ENCODE measurements at regions not wholly inside any gene's neighbourhood (a gene's known extent, or its start where the extent isn't known, plus 50 kb on each side); places are given as distances from the start of the nearest gene placed in this dataset.
"Not testable (repeated sequence)": the region's sequence is repeated elsewhere in the genome, so short reads cannot be mapped to it uniquely, and the experiment has no call there.

- DNase-seq, result no peak
These were observed 414.7 kb upstream of the CCNG1 start for GRCh38 chr5:163022582-163023128.

DNA sequence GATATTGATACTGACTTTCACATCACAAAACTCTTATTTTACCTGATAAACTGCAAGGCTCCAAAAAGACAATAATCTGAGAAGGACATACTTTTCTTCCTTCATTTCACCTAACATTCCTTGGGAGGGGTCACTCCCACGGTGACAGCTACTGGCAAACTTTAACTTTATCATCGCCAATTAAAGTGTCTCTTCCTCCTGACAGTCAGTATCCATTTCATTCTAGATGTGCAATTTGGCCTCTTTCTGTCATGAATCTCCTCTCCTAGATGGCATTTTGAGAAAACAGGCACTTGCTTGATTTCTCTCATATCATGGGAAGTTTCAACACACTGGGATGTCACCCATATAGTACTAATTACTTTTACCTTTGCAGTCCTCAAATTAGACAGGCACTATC lies 413.5 kb upstream of the CCNG1 start:
- no peak for DNase-seq

- no peak for DNase-seq
These were observed 412.5 kb upstream of the CCNG1 start for GRCh38 chr5:163024936-163025335.

DNA sequence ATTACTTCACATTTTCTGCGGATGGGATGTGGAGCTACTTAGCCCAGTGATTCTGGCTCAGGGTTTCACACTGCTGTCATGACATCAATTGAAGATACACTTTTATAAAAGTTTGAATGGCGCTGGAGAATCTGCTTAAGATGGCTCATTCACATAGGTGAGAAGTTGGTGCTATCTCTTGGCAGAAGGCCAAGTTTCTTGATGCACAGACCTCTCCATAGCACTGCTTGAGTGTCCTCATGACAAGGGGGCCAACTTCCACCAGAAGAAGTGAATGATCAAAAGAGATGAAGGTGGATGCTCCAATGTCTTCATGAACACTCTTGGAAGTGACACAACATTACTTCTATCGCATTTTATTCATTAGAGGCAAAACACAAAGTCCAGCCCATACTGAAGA lies 403.7 kb upstream of the CCNG1 start:
- DNase-seq, result no peak

GRCh38 chr5:163041254-163041653 lies 396.1 kb upstream of the CCNG1 start:
- no peak for DNase-seq

DNA sequence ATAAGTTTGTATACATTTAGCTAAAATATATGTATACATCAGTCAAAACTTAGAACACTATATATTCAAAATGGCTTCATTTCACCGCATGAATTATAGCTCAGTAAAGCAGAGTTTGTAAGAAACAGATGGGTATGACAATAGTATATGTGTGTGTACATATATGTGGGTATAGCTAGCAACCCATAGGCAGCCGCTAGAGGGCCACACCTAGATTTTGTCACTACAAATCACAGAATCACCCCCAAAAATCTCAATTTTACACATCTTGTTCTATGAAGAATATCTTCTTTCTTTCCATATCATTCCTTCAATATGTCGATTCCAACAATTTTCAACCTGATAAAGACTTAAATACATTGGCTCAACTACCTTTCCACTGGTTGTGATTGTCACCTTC lies 357.8 kb upstream of the CCNG1 start:
- DNase-seq, result no peak

DNA sequence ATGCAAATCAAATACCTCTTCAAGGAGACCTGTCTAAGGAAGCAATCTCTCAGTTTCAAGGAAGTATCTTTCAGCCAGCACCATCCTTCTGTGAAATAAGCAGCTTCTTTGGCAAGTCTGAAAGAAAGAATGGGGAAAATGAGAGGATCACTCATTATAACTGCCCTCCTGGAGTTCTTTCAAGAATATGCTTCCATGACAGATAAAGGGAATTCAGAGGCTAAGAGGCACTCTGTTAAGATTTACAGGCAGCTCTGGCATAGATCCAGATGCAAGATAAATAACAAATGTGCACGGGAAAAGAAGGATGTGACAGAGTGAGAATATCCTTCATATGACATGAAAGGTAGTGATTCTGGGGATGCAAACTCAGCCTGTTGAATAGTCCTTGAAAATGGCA lies 348.2 kb upstream of the CCNG1 start:
- peak; percentile 77 to 91 for DNase-seq

- DNase-seq, result peak; percentile 64 to 81
These were observed 347.5 kb upstream of the CCNG1 start for GRCh38 chr5:163089926-163090325.

- DNase-seq, result no peak
These were observed 342.8 kb upstream of the CCNG1 start for GRCh38 chr5:163094492-163095180.

GRCh38 chr5:163104464-163104863 lies 332.9 kb upstream of the CCNG1 start:
- peak in 1 of 2 experiments; percentile 32 for DNase-seq

GRCh38 chr5:163105456-163105855 lies 331.9 kb upstream of the CCNG1 start:
- no peak for DNase-seq

DNA sequence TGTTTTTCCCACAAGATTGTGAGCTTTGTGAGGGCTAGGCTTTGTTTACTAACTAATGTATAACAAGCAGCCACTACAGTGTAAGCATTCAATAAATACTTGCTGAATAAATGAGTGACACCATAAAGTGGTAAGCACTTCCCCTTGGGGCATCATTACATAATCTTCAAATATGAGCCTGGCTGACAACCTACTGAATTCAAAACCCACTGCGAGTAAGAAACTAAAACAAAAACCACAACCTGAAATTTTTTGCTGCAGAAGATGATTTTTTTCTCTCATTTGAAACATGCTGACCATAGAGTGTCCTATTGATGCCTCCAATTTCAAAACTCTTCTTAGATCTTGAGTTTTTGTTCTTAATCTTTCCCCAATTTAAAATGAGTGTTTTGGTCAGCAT lies 331.3 kb upstream of the CCNG1 start:
- DNase-seq, result no peak

GRCh38 chr5:163108351-163108750 lies 329.0 kb upstream of the CCNG1 start:
- no peak for DNase-seq

- no peak for DNase-seq
These were observed 322.4 kb upstream of the CCNG1 start for GRCh38 chr5:163115011-163115410.

DNA sequence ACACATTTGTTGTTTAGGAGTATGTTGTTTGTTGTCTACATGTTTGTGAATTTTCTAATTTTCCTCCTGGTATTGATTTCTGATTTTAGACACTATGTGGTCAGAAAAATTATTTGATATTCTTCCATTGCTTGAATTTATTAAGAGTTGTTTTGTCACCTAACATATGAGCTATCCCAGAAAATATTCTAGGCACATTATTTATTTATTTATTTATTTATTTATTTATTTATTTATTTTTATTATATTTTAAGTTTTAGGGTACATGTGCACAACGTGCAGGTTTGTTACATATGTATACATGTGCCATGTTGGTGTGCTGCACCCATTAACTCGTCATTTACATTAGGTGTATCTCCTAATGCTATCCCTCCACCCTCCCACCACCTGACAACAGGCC lies 320.8 kb upstream of the CCNG1 start:
- DNase-seq, result not testable (repeated sequence)

DNA sequence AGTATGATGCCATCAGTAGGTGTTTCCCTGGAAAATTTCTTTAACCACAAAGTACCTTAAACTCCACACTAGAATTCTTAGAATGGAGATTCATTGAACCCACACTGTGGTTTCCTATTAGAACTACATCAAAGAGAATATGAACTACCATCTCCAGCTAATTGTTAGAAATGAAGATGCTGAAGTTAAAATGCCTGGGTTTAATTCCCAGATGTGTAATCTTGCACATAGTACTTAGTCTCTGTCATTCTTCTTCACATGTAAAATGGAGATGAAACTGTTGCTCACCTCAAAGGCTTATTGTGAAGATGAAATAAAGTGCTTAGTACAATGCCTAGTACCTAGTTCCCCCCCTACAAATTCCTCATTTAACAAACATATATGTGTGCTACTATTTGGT lies 303.3 kb upstream of the CCNG1 start:
- no peak for DNase-seq

- no peak for DNase-seq
These were observed 301.5 kb upstream of the CCNG1 start for GRCh38 chr5:163135849-163136248.

DNA sequence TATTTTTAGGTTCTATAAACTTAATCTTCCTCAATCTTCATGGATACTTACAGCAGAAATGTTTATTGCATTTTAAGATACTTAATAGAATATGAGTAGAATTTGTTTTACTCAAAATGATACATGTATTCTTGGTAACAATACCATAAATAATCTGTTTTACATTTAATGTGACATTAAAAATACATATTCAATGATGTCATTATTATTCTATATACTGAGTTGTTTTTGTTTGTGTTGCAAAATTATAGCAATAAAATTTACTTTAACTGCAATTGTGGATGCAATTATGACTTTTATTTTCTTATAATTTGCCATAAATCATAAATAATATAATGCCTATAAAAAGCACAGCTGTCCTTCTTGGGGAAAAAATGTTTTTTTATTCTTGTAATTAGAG lies 275.9 kb upstream of the CCNG1 start:
- DNase-seq, result no peak

DNA sequence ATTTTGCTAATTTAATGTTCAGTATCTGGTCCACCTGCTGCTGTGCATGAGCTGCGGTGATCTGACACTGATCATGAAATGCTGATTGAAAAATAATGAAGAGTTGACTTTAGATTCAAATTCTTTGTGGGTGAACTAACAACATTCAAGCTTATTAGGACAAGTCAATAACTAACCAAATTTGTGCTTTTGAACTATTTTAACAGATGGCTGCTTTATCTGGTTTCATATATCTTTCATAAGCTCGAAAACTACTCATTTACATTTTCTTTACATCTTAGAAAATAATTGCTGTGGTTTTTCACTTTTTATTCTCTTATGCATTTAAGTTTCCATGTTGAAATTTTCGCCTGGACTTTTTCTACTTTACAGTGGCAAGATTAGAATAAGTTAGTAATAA lies 274.8 kb upstream of the CCNG1 start:
- no peak for DNase-seq

DNA sequence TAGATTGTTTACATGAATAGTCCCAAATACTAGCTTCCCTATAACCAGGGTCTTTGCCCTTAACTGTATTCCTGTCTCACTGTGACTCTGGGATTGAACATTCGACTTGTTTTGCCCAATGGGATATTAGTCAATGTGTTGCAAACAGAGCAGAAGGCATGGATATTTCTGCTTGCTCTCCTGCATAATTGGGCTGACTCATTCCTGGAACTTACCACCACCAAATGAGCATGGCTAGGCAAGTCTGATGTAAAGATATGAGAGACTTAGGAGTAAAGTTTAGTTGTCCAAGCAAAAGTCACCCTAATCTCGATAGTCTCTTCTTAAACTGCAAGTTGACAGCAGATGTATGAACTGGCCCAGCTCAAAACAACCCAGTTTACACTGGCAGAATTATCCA lies 273.5 kb upstream of the CCNG1 start:
- DNase-seq, result no peak

DNA sequence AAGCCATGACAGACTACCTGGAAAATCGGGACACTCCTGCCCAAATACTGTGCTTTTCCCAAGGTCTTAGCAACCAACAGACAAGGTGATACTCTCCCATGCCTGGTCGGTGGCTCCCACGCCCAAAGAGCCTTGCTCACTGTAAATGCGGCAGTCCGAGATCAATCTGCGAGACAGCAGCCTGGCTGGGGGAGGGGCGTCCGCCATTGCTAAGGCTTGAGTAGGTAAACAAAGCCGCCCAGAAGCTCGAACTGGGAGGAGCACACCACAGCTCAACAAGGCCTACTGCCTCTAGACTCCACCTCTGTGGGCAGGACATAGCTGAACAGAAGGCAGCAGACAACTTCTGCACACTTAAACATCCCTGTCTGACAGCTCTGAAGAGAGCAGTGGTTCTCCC lies 272.1 kb upstream of the CCNG1 start:
- no peak for DNase-seq

- not testable (repeated sequence) for DNase-seq
These were observed 267.2 kb upstream of the CCNG1 start for GRCh38 chr5:163170161-163170560.

GRCh38 chr5:163172540-163173338 lies 264.7 kb upstream of the CCNG1 start:
- DNase-seq, result no peak

DNA sequence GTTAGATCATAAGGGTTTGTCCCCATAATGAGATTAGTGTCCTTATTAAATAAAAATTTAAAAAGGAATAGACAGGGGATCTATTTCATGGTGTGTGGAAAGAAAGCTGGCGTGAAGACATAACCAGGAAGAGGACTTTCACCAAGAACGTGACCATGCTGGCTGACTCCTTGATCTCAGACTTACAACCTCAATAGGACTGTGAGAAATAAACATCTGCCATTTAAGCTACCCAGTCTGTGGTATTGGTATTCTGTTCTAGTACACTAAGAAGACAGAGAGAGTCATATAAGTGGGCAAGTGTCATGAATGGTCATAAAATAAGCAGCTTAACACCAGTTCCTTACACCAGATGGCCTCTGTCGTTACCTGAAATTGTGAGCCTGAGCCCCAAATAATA lies 259.4 kb upstream of the CCNG1 start:
- peak; percentile 65 to 91 for DNase-seq

All from NCI-H524 (cell line).